A549 (cell line): ENCODE measurements at regions not wholly inside any gene's neighbourhood (a gene's known extent, or its start where the extent isn't known, plus 50 kb on each side); places are given as distances from the start of the nearest gene placed in this dataset.

Experiments
- FOSL2 ChIP-seq, 2 experiments: fragments of 450-650 bp in 1 of 2; fragments of >200 bp in 1 of 2; sonication (Bioruptor Twin) in 1 of 2; formaldehyde crosslinking; IDR thresholded peaks; 2 replicates each; pipeline versions ENCODE4 v1.5.0 to v1.6.1; 2016 to 2020; ENCODE audit warnings: mild to moderate bottlenecking in 1 of 2, moderate library complexity in 1 of 2
- POLR2A ChIP-seq: IDR thresholded peaks from 2 replicates; pipeline ENCODE4 v1.6.1; 2012; ENCODE audit warnings: mild to moderate bottlenecking, low read length
- RARB ChIP-seq: fragments of 250-450 bp; sonication (Bioruptor Pico); IDR thresholded peaks from 2 replicates; pipeline ENCODE4 v1.8.0; 2021; ENCODE audit warnings: mild to moderate bottlenecking, moderate library complexity

DNA sequence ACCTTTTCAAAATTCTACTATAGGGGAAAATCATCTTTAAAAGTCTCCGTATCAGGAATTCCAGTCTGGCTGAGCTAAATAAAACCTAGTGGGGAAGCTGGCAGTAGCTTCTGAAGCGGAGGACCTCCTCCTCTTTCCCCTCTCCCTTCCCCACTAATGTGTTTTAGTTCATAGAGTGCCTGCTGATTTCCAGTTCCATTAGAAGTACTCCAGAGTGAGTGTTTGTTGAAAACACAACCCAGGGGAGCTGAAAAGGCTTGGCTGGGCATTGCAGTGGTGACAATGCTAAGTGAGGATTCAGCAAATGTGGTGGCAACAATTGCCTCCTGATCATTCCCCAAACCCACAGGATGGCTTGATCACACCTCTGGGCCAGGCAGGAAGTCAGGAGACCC, 144.2 kb upstream of the FRMD6 start:
- TF ChIP-seq FOSL2 (IDR thresholded peaks at IDR 0.05) (no peak), FOSL2 (CRISPR knock-in tag; IDR thresholded peaks at IDR 0.05) (no peak), RARB (CRISPR knock-in tag) (no peak), POLR2A (no peak)
